Psoas muscle (tissue), 7 donors: ENCODE measurements at regions not wholly inside any gene's neighbourhood (a gene's known extent, or its start where the extent isn't known, plus 50 kb on each side); places are given as distances from the start of the nearest gene placed in this dataset.

ENCODE experiments used
- ATAC-seq, 4 donors: fragments of 200-7000 bp; cut with Tn5 transposase; one replicate each; pipeline ENCODE4 v1.9.1; 2020; ENCODE audit warnings: moderate library complexity in 3 of 4, mild to moderate bottlenecking in 2 of 4
- DNase-seq, 2 donors: peaks; one replicate each; pipeline ENCODE4 v3.0.0-alpha.2; 2020
- H3K27ac ChIP-seq: fragments of 200-600 bp; one replicate; pipeline ENCODE4 v1.8.0; 2022
- H3K27me3 ChIP-seq, 3 donors: fragments of 200-600 bp in 1 of 3; one replicate each; pipeline versions ENCODE4 v1.6.1 to v1.8.0; 2013 to 2022; ENCODE audit warnings: low read length in 2 of 3, mild to moderate bottlenecking in 2 of 3, moderate library complexity in 1 of 3; ENCODE audit not compliant: insufficient read depth in 3 of 3
- H3K36me3 ChIP-seq, 2 donors: fragments of 200-600 bp in 1 of 2; one replicate each; pipeline versions ENCODE4 v1.6.1 to v1.8.0; 2013 to 2022; ENCODE audit warnings: low read depth in 1 of 2, mild to moderate bottlenecking in 1 of 2, moderate library complexity in 1 of 2; ENCODE audit not compliant: insufficient read depth in 1 of 2
- H3K4me1 ChIP-seq: fragments of 200-600 bp; one replicate; pipeline ENCODE4 v1.8.0; 2022
- H3K4me3 ChIP-seq: fragments of 200-600 bp; one replicate; pipeline ENCODE4 v1.8.0; 2022; ENCODE audit warnings: mild to moderate bottlenecking
- H3K9me3 ChIP-seq: fragments of 200-600 bp; one replicate; pipeline ENCODE4 v1.8.0; 2022
- WGBS, 3 donors: extraction: QIAGEN DNeasy Blood & Tissue Kit; methylation state at CpG; one replicate each; pipeline versions ENCODE4 v1.1.6 to v1.1.7; 2013; 5-methylcytosine and 5-hydroxymethylcytosine counted together
- intact Hi-C, 2 donors: fragments of 100-400 bp; cut with DNase I; formaldehyde crosslinking; loops; one replicate each; pipeline versions ENCODE4 v1.11.0 to v1.14.2; 2022
- TF ChIP-seq, protein P1 (sequence below): fragments of 200-600 bp; IDR thresholded peaks from one replicate; pipeline ENCODE4 v1.8.0; 2022; ENCODE audit warnings: antibody characterized with exemption
- donor health status: healthy with polysubstance abuse.
- donor health status: DM: no; HTN: no; CAD: no; lungs with moderate emphysema.
- donor health status: Bipolar disorder and iron deficiency.
- donor health status: healthy.
- donor health status: DM: yes; HTN: yes; CAD: no.
- donor health status: DM: no; HTN: no; CAD: no.
- donor health status: DM: yes; HTN: yes; CAD: no.

DNA sequence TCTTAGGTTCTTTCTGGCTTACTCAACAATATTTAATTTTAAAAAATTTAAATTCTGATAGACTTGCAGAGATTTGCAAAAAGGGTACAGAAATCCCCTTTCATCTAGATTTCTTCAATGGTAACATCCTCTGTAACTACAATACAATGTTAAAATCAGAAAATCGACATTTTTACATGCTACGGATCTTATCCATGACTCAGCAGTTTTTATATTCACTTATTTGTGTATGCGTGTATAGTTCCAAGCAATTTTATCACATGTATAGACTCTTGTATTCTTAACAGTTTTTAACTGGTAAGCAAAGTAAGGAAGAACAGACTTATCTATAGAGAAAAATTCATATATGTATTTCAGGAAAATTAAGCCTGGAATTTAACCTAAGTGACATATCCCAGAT lies 256.1 kb upstream of the MEX3C start:
- 85 to 90% (median 89%) methylated on average over 3 of the region's 3 CpGs for WGBS, 3 donors
- DNase-seq, result no peak
- no peaks in the 10 kb centered on the region for H3K9me3 ChIP-seq
- no peak for ATAC-seq
- H3K36me3 ChIP-seq, result no peaks in the 10 kb centered on the region
- intact Hi-C loops, result no loop called here
- TF ChIP-seq, protein P1, sequence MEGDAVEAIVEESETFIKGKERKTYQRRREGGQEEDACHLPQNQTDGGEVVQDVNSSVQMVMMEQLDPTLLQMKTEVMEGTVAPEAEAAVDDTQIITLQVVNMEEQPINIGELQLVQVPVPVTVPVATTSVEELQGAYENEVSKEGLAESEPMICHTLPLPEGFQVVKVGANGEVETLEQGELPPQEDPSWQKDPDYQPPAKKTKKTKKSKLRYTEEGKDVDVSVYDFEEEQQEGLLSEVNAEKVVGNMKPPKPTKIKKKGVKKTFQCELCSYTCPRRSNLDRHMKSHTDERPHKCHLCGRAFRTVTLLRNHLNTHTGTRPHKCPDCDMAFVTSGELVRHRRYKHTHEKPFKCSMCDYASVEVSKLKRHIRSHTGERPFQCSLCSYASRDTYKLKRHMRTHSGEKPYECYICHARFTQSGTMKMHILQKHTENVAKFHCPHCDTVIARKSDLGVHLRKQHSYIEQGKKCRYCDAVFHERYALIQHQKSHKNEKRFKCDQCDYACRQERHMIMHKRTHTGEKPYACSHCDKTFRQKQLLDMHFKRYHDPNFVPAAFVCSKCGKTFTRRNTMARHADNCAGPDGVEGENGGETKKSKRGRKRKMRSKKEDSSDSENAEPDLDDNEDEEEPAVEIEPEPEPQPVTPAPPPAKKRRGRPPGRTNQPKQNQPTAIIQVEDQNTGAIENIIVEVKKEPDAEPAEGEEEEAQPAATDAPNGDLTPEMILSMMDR, result no peak
- H3K27me3 ChIP-seq, result no peaks in the 10 kb centered on the region
- H3K4me3 ChIP-seq, result no peak overlapping the region
- H3K27ac ChIP-seq, result no peak overlapping the region
- H3K4me1 ChIP-seq, result no peaks in the 10 kb centered on the region

DNA sequence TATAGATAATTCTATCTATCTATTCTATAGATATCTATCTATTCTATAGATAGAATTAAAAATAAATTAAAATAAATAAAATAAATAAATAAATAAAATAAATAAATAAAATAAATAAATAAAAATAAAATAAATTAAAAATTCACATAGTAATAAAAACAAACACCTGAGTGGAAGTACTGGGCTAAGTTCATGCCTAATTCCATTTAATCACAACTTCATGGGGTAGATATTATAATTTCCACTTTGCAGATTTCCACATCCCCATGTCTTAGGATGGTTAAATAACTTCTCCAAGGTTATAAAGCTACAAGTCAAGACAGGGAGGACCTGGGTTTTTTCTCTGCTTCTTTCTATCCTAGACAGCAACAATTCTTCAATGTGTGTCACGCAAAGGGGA lies 261.4 kb upstream of the MEX3C start:
- 98 to 100% (median 100%) methylated on average over 1 of the region's 1 CpG for WGBS, 3 donors
- ATAC-seq (no peak), DNase-seq (no peak)
- Histone ChIP-seq H3K4me1 (no peaks in the 10 kb centered on the region), H3K27me3 (no peaks in the 10 kb centered on the region), H3K27ac (no peak overlapping the region), H3K4me3 (no peak overlapping the region), H3K36me3 (no peaks in the 10 kb centered on the region), H3K9me3 (no peaks in the 10 kb centered on the region)
- TF ChIP-seq, protein P1, result no peak
- intact Hi-C loops, result no loop called here

DNA sequence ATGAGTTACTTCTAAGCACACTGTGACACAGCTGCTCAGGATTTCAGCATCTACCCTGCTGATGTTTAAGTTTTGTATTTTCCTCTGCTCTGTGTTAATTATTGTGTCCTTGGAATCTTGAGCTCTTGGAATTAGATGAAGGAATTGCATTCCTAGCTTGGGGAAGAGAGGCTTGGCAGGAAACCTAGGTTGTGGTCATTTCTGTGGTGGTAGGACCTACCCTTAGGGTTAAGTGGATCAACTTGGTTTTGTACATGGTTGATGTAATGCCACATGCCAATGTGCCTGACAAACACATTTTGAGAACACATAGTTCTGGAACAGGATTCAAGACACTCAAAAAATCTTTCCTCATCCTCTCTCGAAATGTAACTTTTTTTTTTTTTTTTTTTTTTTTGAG lies 264.5 kb upstream of the MEX3C start:
- ATAC-seq, result no peak
- Histone ChIP-seq H3K4me3 (no peak overlapping the region), H3K4me1 (no peaks in the 10 kb centered on the region), H3K27ac (no peak overlapping the region), H3K9me3 (no peaks in the 10 kb centered on the region), H3K27me3 (peaks cover 0 to 4% (median 2%) of the 10 kb centered on the region in 3 donors), H3K36me3 (no peaks in the 10 kb centered on the region)
- intact Hi-C loops, result no loop called here
- 25 to 70% (median 41%) methylated on average over 1 of the region's 1 CpG for WGBS, 3 donors
- TF ChIP-seq, protein P1, result no peak
- DNase-seq, result no peak

DNA sequence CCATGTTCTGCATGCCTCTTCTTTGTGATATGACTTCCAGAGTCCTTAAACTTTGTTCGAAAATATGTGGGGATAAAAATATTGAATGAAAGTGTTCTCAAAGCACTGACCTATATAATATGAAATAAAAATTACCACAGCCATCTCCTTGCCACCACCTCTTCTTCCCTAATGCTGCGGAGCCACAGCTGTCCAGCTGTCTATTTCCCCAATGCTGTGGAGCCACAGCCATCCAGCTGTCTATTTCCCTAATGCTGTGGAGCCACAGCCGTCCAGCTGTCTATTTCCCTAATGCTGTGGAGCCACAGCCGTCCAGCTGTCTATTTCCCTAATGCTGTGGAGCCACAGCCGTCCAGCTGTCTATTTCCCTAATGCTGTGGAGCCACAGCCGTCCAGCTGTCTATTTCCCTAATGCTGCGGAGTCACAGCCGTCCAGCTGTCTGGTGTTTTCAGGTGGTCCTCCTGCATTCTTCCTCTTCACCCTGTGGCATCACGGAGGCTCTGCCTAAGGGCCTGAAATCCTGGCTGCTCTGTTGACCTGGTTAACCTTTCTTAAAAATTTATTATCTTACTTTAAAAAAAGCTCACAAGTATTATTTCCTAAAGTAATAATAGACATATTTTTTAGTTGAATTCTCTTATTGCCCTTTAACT lies 266.1 kb upstream of the MEX3C start:
- TF ChIP-seq, protein P1, result no peak
- no peak overlapping the region for H3K4me3 ChIP-seq
- peaks cover 0 to 4% (median 2%) of the 10 kb centered on the region in 3 donors for H3K27me3 ChIP-seq
- H3K36me3 ChIP-seq, result no peaks in the 10 kb centered on the region
- WGBS, 3 donors, result 28 to 49% (median 37%) methylated on average over 7 to 8 of the region's 9 CpGs
- ATAC-seq (no peak), DNase-seq (no peak)
- no peak overlapping the region for H3K27ac ChIP-seq
- H3K4me1 ChIP-seq, result no peaks in the 10 kb centered on the region
- intact Hi-C loops, result no loop called here
- peaks cover 3% of the 10 kb centered on the region for H3K9me3 ChIP-seq

DNA sequence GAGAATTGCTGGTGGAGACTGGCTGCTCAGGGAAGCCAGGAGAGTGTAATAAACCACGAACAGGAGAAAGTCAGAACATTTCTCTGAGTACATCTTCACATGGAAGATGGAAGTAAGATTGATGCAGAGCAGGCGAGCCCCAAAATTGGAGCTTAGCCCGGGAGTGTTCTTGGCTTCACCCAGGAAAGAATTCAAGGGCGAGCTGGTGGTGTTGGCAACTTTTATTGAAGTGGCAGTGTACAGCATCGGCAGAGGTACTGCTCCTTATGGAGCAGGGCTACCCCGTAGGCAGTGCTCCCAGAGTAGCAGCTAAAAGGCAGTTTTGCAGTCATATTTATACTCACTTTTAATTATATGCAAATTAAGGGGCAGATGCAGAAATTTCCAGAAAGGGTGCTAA lies 281.4 kb upstream of the MEX3C start:
- intact Hi-C loops, result no loop called here
- no peaks in the 10 kb centered on the region for H3K9me3 ChIP-seq
- H3K36me3 ChIP-seq, result no peaks in the 10 kb centered on the region
- WGBS, 3 donors, result 39 to 63% (median 43%) methylated on average over 6 of the region's 6 CpGs
- H3K27ac ChIP-seq, result no peak overlapping the region
- DNase-seq, result no peak
- no peak overlapping the region for H3K4me3 ChIP-seq
- no peaks in the 10 kb centered on the region for H3K4me1 ChIP-seq
- TF ChIP-seq, protein P1, result no peak
- ATAC-seq, result no peak
- no peaks in the 10 kb centered on the region for H3K27me3 ChIP-seq
